Esophagus squamous epithelium (tissue), 5 donors: ENCODE measurements at regions not wholly inside any gene's neighbourhood (a gene's known extent, or its start where the extent isn't known, plus 50 kb on each side); places are given as distances from the start of the nearest gene placed in this dataset.

ENCODE experiments used
- DNase-seq: peaks from one replicate; lab custom pipeline; 2025; lab: John Stamatoyannopoulos, UW
- H3K27ac ChIP-seq, 4 donors: fragments of 200-600 bp; sonication (generic); one replicate each; pipeline ENCODE4 v1.5.1; 2016 to 2019; ENCODE audit warnings: mild to moderate bottlenecking in 1 of 4
- H3K27me3 ChIP-seq, 4 donors: fragments of 200-600 bp; sonication (generic); 1 replicate in 3 of 4; 2 replicates in 1 of 4; pipeline versions ENCODE4 v1.5.1 to v1.6.0; 2017 to 2021; ENCODE audit warnings: antibody characterized with exemption in 1 of 4
- H3K36me3 ChIP-seq, 3 donors: fragments of 200-600 bp; sonication (generic); one replicate each; pipeline ENCODE4 v1.5.1; 2016 to 2019
- H3K4me1 ChIP-seq, 3 donors: fragments of 200-600 bp; sonication (generic); one replicate each; pipeline ENCODE4 v1.5.1; 2017 to 2019
- H3K4me3 ChIP-seq, 4 donors: fragments of 200-600 bp; sonication (generic); 1 replicate in 3 of 4; 2 replicates in 1 of 4; pipeline ENCODE4 v1.5.1; 2016 to 2019; ENCODE audit warnings: mild to moderate bottlenecking in 2 of 4, moderate library complexity in 1 of 4
- H3K9me3 ChIP-seq, 3 donors: fragments of 200-600 bp; sonication (generic); one replicate each; pipeline ENCODE4 v1.5.1; 2016 to 2019
- POLR2A ChIP-seq, 4 donors: fragments of 450-650 bp; IDR thresholded peaks; one replicate each; pipeline ENCODE4 v1.6.1; 2017; ENCODE audit warnings: antibody characterized with exemption in 4 of 4, mild to moderate bottlenecking in 4 of 4, moderate library complexity in 3 of 4
- WGBS, 2 donors: methylation state at CpG; one replicate each; pipeline ENCODE4 v1.1.5; 2018; 5-methylcytosine and 5-hydroxymethylcytosine counted together
- intact Hi-C: fragments of 100-400 bp; cut with DNase I; formaldehyde crosslinking; loops from one replicate; pipeline ENCODE4 v1.15.0; 2022
- TF ChIP-seq, protein P1 (sequence below), 6 experiments: fragments of 450-650 bp in 4 of 6; fragments of 200-600 bp in 2 of 6; sonication (generic) in 2 of 6; IDR thresholded peaks; one replicate each; pipeline ENCODE4 v1.5.1; 2016 to 2019; ENCODE audit warnings: antibody characterized with exemption in 6 of 6, mild to moderate bottlenecking in 4 of 6, moderate library complexity in 4 of 6
- donor health status: DM: yes; HTN: yes; CAD: no.

DNA sequence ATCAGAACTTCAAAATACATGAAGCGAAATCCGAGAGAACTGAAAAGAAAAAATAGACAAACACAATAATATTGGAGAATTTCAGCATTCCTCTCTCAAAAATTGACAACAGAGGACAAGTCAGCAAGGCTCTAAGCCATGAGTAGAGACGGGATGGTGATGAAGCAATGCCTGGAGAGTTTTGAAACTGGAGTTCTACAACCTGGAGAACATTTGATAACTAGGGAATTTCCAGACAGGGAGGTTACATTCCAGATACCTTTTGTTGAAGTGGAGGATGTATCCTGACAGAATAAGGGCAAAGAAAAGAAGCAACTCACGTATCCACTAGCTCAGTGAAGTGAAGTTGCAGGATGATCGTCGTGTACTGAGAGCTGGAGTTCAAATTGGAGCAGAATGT is 291.4 kb downstream of the CTTN start:
- Histone ChIP-seq H3K4me1 (no peaks in the 10 kb centered on the region), H3K27ac (no peak overlapping the region), H3K9me3 (no peaks in the 10 kb centered on the region), H3K4me3 (no peak overlapping the region), H3K27me3 (no peaks in the 10 kb centered on the region), H3K36me3 (no peaks in the 10 kb centered on the region)
- intact Hi-C loops = no loop called here
- TF ChIP-seq POLR2A (IDR thresholded peaks at IDR 0.05) = no peak
- TF ChIP-seq, protein P1, sequence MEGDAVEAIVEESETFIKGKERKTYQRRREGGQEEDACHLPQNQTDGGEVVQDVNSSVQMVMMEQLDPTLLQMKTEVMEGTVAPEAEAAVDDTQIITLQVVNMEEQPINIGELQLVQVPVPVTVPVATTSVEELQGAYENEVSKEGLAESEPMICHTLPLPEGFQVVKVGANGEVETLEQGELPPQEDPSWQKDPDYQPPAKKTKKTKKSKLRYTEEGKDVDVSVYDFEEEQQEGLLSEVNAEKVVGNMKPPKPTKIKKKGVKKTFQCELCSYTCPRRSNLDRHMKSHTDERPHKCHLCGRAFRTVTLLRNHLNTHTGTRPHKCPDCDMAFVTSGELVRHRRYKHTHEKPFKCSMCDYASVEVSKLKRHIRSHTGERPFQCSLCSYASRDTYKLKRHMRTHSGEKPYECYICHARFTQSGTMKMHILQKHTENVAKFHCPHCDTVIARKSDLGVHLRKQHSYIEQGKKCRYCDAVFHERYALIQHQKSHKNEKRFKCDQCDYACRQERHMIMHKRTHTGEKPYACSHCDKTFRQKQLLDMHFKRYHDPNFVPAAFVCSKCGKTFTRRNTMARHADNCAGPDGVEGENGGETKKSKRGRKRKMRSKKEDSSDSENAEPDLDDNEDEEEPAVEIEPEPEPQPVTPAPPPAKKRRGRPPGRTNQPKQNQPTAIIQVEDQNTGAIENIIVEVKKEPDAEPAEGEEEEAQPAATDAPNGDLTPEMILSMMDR (IDR thresholded peaks at IDR 0.05) = no peak
- 69 to 79% methylated on average over 6 of the region's 6 CpGs for WGBS, 2 donors
- no peak for DNase-seq

DNA sequence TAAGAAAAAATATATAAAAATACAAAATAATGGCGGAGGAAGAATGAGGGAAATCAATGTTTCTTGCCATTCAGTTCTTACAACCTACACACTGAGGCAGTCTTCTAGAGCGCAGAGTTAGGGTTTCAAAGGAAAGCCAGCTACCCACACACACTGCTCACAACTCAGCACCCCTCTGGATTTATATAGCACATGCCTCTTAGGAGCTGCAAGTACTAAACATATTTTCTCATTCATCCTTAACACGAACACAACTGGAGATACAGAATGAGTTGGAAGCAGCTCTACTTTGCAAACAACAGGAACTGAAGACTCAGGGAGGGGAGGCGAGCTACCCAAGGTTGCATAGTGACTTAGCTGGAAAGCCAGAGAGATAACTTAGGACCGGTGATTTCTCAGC is 293.8 kb downstream of the CTTN start:
- WGBS, 2 donors = 90 to 91% methylated on average over 5 of the region's 5 CpGs
- no peak overlapping the region for H3K4me3 ChIP-seq
- no peaks in the 10 kb centered on the region for H3K9me3 ChIP-seq
- no peaks in the 10 kb centered on the region for H3K36me3 ChIP-seq
- no peak overlapping the region for H3K27ac ChIP-seq
- no peak for DNase-seq
- TF ChIP-seq POLR2A (IDR thresholded peaks at IDR 0.05) = no peak
- TF ChIP-seq, protein P1 (IDR thresholded peaks at IDR 0.05) = no peak
- intact Hi-C loops = no loop called here
- no peaks in the 10 kb centered on the region for H3K4me1 ChIP-seq
- H3K27me3 ChIP-seq = no peaks in the 10 kb centered on the region

DNA sequence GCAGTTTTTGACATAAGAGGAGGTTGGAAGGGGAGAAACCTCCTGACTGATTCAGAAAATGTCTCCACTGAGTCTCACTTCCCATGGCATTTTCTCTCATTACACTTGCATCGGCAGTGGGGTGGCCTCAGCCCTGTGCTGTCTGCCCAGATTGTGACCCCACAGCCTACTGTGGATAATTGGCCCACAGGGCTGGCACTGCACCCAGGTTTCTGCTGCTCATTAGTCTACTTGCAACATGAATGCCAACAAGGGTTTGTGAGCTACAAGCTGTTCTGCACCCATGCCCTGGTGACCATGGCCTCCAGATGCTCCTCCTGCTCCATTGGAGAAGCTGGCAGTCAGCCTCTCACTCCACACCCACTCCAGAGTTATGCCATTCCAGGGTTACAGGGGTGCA is 296.0 kb downstream of the CTTN start:
- 67% methylated on average over 1 of the region's 1 CpG for WGBS, 2 donors
- Histone ChIP-seq H3K36me3 (no peaks in the 10 kb centered on the region), H3K4me3 (no peak overlapping the region), H3K4me1 (no peaks in the 10 kb centered on the region), H3K9me3 (no peaks in the 10 kb centered on the region), H3K27ac (no peak overlapping the region), H3K27me3 (no peaks in the 10 kb centered on the region)
- no peak for DNase-seq
- intact Hi-C loops = no loop called here
- no peak for TF ChIP-seq POLR2A (IDR thresholded peaks at IDR 0.05)
- TF ChIP-seq, protein P1 (IDR thresholded peaks at IDR 0.05) = no peak

DNA sequence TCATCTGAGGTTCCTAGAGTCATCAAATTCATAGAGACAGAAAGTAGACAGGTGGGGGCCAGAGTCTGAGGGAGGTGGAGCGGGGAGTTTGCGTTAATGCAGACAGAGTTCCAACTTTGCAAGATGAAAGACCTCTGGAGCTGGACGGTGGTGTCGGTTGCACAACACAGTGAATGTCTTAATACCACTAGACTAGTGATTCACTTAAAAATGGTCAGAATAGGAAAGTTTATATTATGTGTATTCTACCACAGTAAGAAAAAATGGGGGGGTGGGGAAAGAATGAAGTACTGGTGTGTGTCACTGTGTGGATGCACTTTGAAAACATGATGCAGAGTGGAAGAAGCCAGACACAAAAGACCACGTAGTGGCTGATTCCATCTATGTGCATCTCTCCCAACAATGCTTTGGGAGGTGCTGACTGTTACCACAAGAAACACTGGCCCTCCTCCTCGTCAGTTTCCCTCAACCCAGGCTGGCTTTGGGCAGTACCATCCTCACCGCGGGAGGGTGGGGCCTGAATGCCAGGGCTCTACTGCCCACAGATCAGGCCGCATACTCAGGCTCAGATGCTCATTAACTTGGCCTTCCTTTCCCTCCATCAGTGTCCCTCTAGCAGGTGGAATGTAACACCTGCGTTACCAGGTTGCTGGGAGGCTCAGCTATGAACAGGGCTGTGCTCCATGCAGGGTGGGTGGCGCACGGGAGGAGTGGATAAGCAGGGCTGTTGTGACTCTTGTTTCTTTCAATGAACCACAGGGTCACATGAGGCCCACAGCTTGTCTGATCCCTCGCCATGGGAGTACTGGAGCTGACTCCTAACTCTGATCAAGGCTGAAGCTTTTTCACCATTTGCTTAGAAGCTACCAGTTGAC is 297.0 kb downstream of the CTTN start:
- no peaks in the 10 kb centered on the region for H3K27me3 ChIP-seq
- H3K4me3 ChIP-seq = no peak overlapping the region
- WGBS, 2 donors = 83 to 85% methylated on average over 11 to 13 of the region's 13 CpGs
- TF ChIP-seq, protein P1 (IDR thresholded peaks at IDR 0.05) = no peak
- TF ChIP-seq POLR2A (IDR thresholded peaks at IDR 0.05) = no peak
- intact Hi-C loops = no loop called here
- no peaks in the 10 kb centered on the region for H3K9me3 ChIP-seq
- H3K4me1 ChIP-seq = no peaks in the 10 kb centered on the region
- H3K36me3 ChIP-seq = no peaks in the 10 kb centered on the region
- DNase-seq = no peak
- no peak overlapping the region for H3K27ac ChIP-seq

DNA sequence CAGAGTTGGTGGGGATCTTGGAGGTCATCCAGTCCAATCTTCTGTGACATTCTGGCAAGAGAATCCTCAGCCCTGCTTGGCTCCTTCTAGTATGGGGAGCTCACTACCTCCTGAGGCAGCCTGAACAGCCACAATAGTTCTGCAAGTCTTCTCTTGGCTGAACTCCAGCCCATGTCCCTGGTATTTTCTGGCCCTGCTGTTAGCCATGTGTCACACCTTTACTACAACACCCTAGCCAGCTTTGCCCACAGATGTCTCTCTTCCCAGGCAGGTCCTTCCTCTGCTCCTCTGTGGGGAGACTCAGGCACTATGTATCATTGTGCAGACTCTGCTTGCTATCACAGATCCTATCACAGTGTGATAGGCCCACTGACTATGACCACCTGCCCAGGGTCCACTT is 297.7 kb downstream of the CTTN start:
- TF ChIP-seq, protein P1 (IDR thresholded peaks at IDR 0.05) = no peak
- Histone ChIP-seq H3K9me3 (no peaks in the 10 kb centered on the region), H3K27me3 (no peaks in the 10 kb centered on the region), H3K4me3 (no peak overlapping the region), H3K36me3 (no peaks in the 10 kb centered on the region), H3K27ac (no peak overlapping the region), H3K4me1 (no peaks in the 10 kb centered on the region)
- intact Hi-C loops = no loop called here
- no peak for DNase-seq
